ENCODE measurements at regions not wholly inside any gene's neighbourhood (a gene's known extent, or its start where the extent isn't known, plus 50 kb on each side); places are given as distances from the start of the nearest gene placed in this dataset.

DNA sequence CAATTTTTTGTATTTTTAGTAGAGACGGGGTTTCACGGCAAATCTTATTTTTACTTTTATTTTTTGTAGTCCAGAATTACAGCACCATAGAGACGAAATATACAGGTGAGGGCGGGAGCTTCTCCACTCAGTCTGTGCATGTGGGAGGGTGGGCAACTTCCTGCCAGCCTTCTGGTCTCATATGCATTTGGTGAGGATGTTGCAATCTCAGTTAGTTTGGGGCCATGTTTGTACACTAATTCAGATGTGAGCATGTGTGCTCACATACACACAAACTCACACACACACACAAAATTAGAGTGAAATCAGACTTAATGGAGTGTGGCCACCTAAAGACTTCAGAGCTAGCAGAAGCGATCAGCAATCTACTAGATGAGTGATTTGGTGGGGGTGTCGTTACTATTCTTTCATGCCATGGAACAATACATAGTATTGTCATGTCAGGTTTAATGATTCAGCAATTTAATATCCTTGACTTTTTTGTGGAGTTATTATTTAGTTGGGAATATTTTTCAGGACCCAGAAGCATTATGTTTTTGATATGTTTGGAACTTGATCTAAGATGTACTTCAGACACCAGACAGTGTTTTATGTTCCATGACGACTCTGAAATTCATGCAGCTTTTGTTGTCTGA is 78.0 kb upstream of the BMP2 start:
- TF ChIP-seq, protein P1, sequence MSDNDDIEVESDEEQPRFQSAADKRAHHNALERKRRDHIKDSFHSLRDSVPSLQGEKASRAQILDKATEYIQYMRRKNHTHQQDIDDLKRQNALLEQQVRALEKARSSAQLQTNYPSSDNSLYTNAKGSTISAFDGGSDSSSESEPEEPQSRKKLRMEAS (IDR thresholded peaks at IDR 0.05): no peak
- TF ChIP-seq, protein P2, sequence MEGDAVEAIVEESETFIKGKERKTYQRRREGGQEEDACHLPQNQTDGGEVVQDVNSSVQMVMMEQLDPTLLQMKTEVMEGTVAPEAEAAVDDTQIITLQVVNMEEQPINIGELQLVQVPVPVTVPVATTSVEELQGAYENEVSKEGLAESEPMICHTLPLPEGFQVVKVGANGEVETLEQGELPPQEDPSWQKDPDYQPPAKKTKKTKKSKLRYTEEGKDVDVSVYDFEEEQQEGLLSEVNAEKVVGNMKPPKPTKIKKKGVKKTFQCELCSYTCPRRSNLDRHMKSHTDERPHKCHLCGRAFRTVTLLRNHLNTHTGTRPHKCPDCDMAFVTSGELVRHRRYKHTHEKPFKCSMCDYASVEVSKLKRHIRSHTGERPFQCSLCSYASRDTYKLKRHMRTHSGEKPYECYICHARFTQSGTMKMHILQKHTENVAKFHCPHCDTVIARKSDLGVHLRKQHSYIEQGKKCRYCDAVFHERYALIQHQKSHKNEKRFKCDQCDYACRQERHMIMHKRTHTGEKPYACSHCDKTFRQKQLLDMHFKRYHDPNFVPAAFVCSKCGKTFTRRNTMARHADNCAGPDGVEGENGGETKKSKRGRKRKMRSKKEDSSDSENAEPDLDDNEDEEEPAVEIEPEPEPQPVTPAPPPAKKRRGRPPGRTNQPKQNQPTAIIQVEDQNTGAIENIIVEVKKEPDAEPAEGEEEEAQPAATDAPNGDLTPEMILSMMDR (IDR thresholded peaks at IDR 0.05): no peak
- TF ChIP-seq POLR2AphosphoS2 (conservative IDR thresholded peaks at IDR 0.05; ENCODE audit: low read length) (no peak), CEBPB (IDR thresholded peaks at IDR 0.05) (no peak), EP300 (IDR thresholded peaks at IDR 0.05) (no peak), CHD2 (IDR thresholded peaks at IDR 0.05; ENCODE audit: low read length, partially characterized antibody) (no peak)

Measured in A549 (cell line).